CD14-positive monocyte (primary cell): ENCODE measurements at regions not wholly inside any gene's neighbourhood (a gene's known extent, or its start where the extent isn't known, plus 50 kb on each side); places are given as distances from the start of the nearest gene placed in this dataset.

Source experiments
- DNase-seq, 3 donors: peaks; one replicate each; pipeline ENCODE4 v3.0.0-alpha.2; 2011 to 2022
- H2AFZ ChIP-seq: 2 replicates; pipeline ENCODE4 v1.6.0; 2012; ENCODE audit warnings: mild to moderate bottlenecking, low read depth, low read length, inconsistent platforms; ENCODE audit not compliant: insufficient read depth, poor library complexity, severe bottlenecking
- H3K27ac ChIP-seq, 2 donors: 1 replicate in 1 of 2; 2 replicates in 1 of 2; pipeline ENCODE4 v1.5.1; 2012 to 2013; ENCODE audit warnings: low read length in 2 of 2, control low read depth in 1 of 2, inconsistent platforms in 1 of 2, low read depth in 1 of 2, mild to moderate bottlenecking in 1 of 2
- H3K27me3 ChIP-seq, 2 donors: one replicate each; pipeline versions ENCODE4 v1.6.0 to v1.6.1; 2011 to 2013; ENCODE audit warnings: low read length in 2 of 2; ENCODE audit not compliant: control insufficient read depth in 2 of 2, insufficient read depth in 2 of 2
- H3K36me3 ChIP-seq, 2 donors: replicated peaks in 1 of 2; 1 replicate in 1 of 2; 2 replicates in 1 of 2; pipeline versions ENCODE4 v1.5.1 to v1.6.1; 2012 to 2013; ENCODE audit warnings: low read length in 2 of 2, control low read depth in 1 of 2, inconsistent platforms in 1 of 2, mild to moderate bottlenecking in 1 of 2; ENCODE audit not compliant: insufficient read depth in 2 of 2, control insufficient read depth in 1 of 2
- H3K4me1 ChIP-seq, 2 donors: 1 replicate in 1 of 2; 2 replicates in 1 of 2; pipeline versions ENCODE4 v1.5.1 to v1.6.1; 2012 to 2013; ENCODE audit warnings: low read length in 2 of 2, control low read depth in 1 of 2, inconsistent platforms in 1 of 2, mild to moderate bottlenecking in 1 of 2, moderate library complexity in 1 of 2; ENCODE audit not compliant: insufficient read depth in 2 of 2, control insufficient read depth in 1 of 2
- H3K4me2 ChIP-seq: replicated peaks from 2 replicates; pipeline ENCODE3; 2012; ENCODE audit warnings: low read length, moderate library complexity, mild to moderate bottlenecking; ENCODE audit not compliant: poor library complexity, severe bottlenecking; ENCODE audit errors: extremely low read depth
- H3K4me3 ChIP-seq, 3 experiments: fragments of 200-600 bp in 1 of 3; sonication (generic) in 1 of 3; replicated peaks in 1 of 3; 1 replicate in 2 of 3; 2 replicates in 1 of 3; pipeline ENCODE4 v1.5.1; 2011 to 2013; ENCODE audit warnings: low read length in 3 of 3, mild to moderate bottlenecking in 3 of 3, control low read depth in 2 of 3, low read depth in 2 of 3, inconsistent platforms in 1 of 3, moderate library complexity in 1 of 3
- H3K79me2 ChIP-seq: 2 replicates; pipeline ENCODE4 v1.6.0; 2012; ENCODE audit warnings: mild to moderate bottlenecking, control low read depth, inconsistent platforms, low read length, moderate library complexity; ENCODE audit not compliant: insufficient read depth
- H3K9ac ChIP-seq: 2 replicates; pipeline ENCODE4 v1.6.0; 2017; ENCODE audit warnings: low read length, mild to moderate bottlenecking; ENCODE audit not compliant: insufficient read depth, poor library complexity, severe bottlenecking
- H3K9me3 ChIP-seq, 2 donors: replicated peaks in 1 of 2; 1 replicate in 1 of 2; 2 replicates in 1 of 2; pipeline versions ENCODE4 v1.5.1 to v1.6.1; 2012 to 2013; ENCODE audit warnings: low read length in 2 of 2, control low read depth in 1 of 2; ENCODE audit not compliant: control insufficient read depth in 1 of 2, insufficient read depth in 1 of 2
- H4K20me1 ChIP-seq: 2 replicates; pipeline ENCODE4 v1.6.0; 2012; ENCODE audit warnings: mild to moderate bottlenecking, low read length, control low read depth, moderate library complexity; ENCODE audit not compliant: insufficient read depth
- H3K27ac Mint-ChIP-seq, 7 donors: one replicate each; pipeline ENCODE4 v1.8.0; 2020; ENCODE audit warnings: mild to moderate bottlenecking in 7 of 7, mixed read lengths in 7 of 7, moderate library complexity in 6 of 7, inconsistent platforms in 2 of 7
- H3K27me3 Mint-ChIP-seq, 3 donors: one replicate each; pipeline ENCODE4 v1.8.0; 2021 to 2022; ENCODE audit warnings: low read depth in 3 of 3, mild to moderate bottlenecking in 3 of 3, mixed read lengths in 3 of 3, moderate library complexity in 3 of 3, inconsistent platforms in 1 of 3
- H3K36me3 Mint-ChIP-seq, 2 donors: one replicate each; pipeline ENCODE4 v1.8.0; 2020; ENCODE audit warnings: mixed read lengths in 2 of 2, inconsistent platforms in 1 of 2, mild to moderate bottlenecking in 1 of 2
- H3K4me1 Mint-ChIP-seq: one replicate; pipeline ENCODE4 v1.8.0; 2020; ENCODE audit warnings: mild to moderate bottlenecking, mixed read lengths
- H3K4me3 Mint-ChIP-seq, 2 donors: one replicate each; pipeline ENCODE4 v1.8.0; 2020; ENCODE audit warnings: mild to moderate bottlenecking in 2 of 2, mixed read lengths in 2 of 2, moderate library complexity in 1 of 2
- H3K9me3 Mint-ChIP-seq, 7 donors: one replicate each; pipeline ENCODE4 v1.8.0; 2020 to 2022; ENCODE audit warnings: mixed read lengths in 7 of 7, mild to moderate bottlenecking in 6 of 7, moderate library complexity in 6 of 7, inconsistent platforms in 2 of 7
- WGBS: methylation state at CpG from one replicate; pipeline ENCODE4 v1.1.5; 2013; ENCODE audit warnings: missing lambda C conversion rate; ENCODE audit not compliant: insufficient coverage; 5-methylcytosine and 5-hydroxymethylcytosine counted together
- intact Hi-C, 2 donors: fragments of 100-400 bp; cut with micrococcal nuclease; formaldehyde crosslinking; loops; one replicate each; pipeline versions ENCODE4 v1.15.0 to v1.15.1; 2023
- TF ChIP-seq, protein P1 (sequence below): fragments of 200-600 bp; IDR thresholded peaks from one replicate; pipeline ENCODE4 v1.8.0; 2022; ENCODE audit warnings: antibody characterized with exemption, mild to moderate bottlenecking

DNA sequence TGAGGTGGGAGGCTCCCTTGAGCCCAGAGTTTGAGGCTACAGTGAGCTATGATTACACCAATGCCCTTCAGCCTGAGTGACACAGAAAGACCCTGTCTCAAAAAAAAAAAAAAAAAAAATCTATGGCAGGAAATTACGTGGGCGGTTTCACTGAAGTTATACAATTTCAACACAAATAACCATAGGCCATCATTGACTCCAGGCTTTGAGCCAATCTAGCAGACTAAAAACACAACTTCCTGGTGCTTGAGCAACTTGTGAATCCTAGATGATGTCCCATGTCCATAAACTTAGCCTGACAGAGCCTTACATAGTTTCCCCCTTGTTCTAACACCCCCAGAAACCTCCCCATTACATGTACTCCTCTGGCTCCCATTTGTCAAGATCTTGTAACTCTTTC lies 131.8 kb downstream of the QRSL1 start:
- Histone ChIP-seq H3K36me3 (no peaks in the 10 kb centered on the region), H3K4me3 (no peak overlapping the region), H3K9ac (no peak overlapping the region), H4K20me1 (no peaks in the 10 kb centered on the region), H3K4me2 (no peak overlapping the region), H3K27me3 (no peaks in the 10 kb centered on the region), H2AFZ (no peak overlapping the region), H3K9me3 (peaks cover 0 to 2% of the 10 kb centered on the region in 2 donors), H3K4me1 (no peaks in the 10 kb centered on the region), H3K79me2 (no peaks in the 10 kb centered on the region), H3K27ac (no peak overlapping the region)
- no peak overlapping the region for H3K27ac Mint-ChIP-seq
- peaks cover 0 to 6% (median 3%) of the 10 kb centered on the region in 3 donors for H3K27me3 Mint-ChIP-seq
- H3K9me3 Mint-ChIP-seq, result peaks cover 0 to 13% (median 3%) of the 10 kb centered on the region in 7 donors
- WGBS, result 100% methylated on average over 2 of the region's 2 CpGs
- H3K4me3 Mint-ChIP-seq, result no peak overlapping the region
- H3K4me1 Mint-ChIP-seq, result no peaks in the 10 kb centered on the region
- no peaks in the 10 kb centered on the region for H3K36me3 Mint-ChIP-seq
- DNase-seq, result no peak
- TF ChIP-seq, protein P1, sequence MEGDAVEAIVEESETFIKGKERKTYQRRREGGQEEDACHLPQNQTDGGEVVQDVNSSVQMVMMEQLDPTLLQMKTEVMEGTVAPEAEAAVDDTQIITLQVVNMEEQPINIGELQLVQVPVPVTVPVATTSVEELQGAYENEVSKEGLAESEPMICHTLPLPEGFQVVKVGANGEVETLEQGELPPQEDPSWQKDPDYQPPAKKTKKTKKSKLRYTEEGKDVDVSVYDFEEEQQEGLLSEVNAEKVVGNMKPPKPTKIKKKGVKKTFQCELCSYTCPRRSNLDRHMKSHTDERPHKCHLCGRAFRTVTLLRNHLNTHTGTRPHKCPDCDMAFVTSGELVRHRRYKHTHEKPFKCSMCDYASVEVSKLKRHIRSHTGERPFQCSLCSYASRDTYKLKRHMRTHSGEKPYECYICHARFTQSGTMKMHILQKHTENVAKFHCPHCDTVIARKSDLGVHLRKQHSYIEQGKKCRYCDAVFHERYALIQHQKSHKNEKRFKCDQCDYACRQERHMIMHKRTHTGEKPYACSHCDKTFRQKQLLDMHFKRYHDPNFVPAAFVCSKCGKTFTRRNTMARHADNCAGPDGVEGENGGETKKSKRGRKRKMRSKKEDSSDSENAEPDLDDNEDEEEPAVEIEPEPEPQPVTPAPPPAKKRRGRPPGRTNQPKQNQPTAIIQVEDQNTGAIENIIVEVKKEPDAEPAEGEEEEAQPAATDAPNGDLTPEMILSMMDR, result no peak
- intact Hi-C loops, result no loop called here

DNA sequence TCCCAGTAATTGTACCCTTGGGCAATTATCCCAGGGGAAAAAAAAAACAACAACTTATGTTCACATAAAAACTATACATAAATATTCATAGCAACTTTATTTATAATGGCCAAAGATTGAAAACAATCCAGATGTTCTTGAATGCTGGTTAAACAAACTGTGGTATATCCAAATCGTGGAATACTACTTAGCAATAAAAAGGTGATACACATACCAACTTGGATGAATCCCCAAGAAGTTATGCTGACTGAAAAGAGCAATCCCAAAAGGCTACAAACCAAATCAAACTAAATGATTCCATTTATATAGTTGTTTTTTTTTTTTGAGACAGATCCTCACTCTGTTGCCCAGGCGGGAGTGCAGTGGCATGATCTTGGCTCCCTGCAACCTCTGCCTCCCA lies 129.7 kb downstream of the QRSL1 start:
- no peak overlapping the region for H3K4me2 ChIP-seq
- no peak overlapping the region for H3K27ac ChIP-seq
- TF ChIP-seq, protein P1, result no peak
- H3K9me3 Mint-ChIP-seq, result peaks cover 0 to 13% (median 4%) of the 10 kb centered on the region in 7 donors
- no peaks in the 10 kb centered on the region for H4K20me1 ChIP-seq
- H2AFZ ChIP-seq, result no peak overlapping the region
- no CpG with 5 or more reads among the region's 2 CpGs for WGBS
- no peaks in the 10 kb centered on the region for H3K79me2 ChIP-seq
- intact Hi-C loops, result no loop called here
- H3K36me3 ChIP-seq, result no peaks in the 10 kb centered on the region
- no peaks in the 10 kb centered on the region for H3K4me1 Mint-ChIP-seq
- DNase-seq, result no peak
- no peak overlapping the region for H3K4me3 Mint-ChIP-seq
- H3K4me3 ChIP-seq, result no peak overlapping the region
- H3K36me3 Mint-ChIP-seq, result no peaks in the 10 kb centered on the region
- H3K27ac Mint-ChIP-seq, result no peak overlapping the region
- H3K9ac ChIP-seq, result no peak overlapping the region
- no peaks in the 10 kb centered on the region for H3K27me3 ChIP-seq
- H3K9me3 ChIP-seq, result peaks cover 0 to 2% of the 10 kb centered on the region in 2 donors
- H3K27me3 Mint-ChIP-seq, result peaks cover 0 to 9% (median 3%) of the 10 kb centered on the region in 3 donors
- H3K4me1 ChIP-seq, result no peaks in the 10 kb centered on the region
